ENCODE measurements at regions not wholly inside any gene's neighbourhood (a gene's known extent, or its start where the extent isn't known, plus 50 kb on each side); places are given as distances from the start of the nearest gene placed in this dataset.
"Not testable (repeated sequence)": the region's sequence is repeated elsewhere in the genome, so short reads cannot be mapped to it uniquely, and the experiment has no call there.

GRCh38 chr3:170814822-170815221 lies 55.2 kb downstream of the RPL22L1 start:
- no peak for DNase-seq (ENCODE audit: low read depth in 2 of 2)

GRCh38 chr3:170813266-170813665 lies 56.7 kb downstream of the RPL22L1 start:
- no peak for DNase-seq (ENCODE audit: low read depth in 2 of 2)

DNA sequence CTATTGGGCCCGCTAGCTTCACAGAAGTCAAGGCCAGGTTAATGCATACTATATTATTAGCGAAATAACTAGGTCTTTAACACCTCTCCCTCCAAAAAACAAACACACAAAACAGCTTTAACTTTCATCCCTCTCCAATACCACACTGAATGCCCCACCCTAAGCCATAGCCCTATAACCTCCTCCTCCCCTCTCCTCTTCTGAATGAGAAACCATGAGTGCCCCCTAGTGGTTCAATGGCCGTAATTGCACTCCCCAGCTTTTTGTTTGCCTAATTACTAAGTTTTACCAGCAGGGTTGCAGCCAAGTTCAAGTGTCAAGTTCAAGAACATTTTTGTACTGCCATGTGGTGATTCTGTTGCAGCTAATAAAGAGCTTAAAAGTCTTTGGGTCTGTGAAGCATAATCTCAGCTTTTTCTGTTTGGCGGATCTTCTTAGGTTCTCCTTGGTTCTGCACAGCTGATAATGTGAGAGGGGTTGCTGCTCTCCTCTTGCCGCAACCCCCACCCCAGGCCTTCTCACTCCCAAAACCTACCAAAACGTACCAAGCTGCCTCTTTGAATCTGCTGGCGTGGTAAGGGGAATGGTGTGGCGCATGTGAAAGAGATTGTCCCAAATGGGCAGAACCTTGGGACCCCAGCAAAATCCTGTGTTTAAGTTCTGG lies 57.9 kb downstream of the RPL22L1 start:
- peak; percentile 74 to 84 for DNase-seq (ENCODE audit: low read depth in 2 of 2)

- peak; percentile 48 to 85 for DNase-seq (ENCODE audit: low read depth in 2 of 2)
Observed at GRCh38 chr3:170811515-170811914, 58.5 kb downstream of the RPL22L1 start.

DNA sequence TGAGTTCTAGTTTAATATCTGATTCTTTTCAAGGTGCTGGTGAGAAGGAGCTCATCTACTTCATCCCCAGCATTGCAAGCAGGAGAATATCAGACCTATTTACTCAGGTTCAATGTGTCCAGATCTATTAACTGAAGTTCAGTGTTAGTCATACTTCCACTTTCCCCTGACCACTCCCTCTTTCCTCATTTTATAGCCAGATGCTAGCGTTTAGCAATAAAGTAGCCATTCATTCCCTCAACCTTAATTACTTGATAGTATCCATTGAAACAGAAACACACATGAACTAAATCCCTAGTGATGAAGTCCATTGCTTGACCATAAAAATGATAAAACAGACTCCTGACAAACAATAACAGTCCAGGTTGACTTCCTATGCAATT lies 60.0 kb downstream of the RPL22L1 start:
- DNase-seq (ENCODE audit: low read depth in 2 of 2), result peak; percentile 52 to 72

DNA sequence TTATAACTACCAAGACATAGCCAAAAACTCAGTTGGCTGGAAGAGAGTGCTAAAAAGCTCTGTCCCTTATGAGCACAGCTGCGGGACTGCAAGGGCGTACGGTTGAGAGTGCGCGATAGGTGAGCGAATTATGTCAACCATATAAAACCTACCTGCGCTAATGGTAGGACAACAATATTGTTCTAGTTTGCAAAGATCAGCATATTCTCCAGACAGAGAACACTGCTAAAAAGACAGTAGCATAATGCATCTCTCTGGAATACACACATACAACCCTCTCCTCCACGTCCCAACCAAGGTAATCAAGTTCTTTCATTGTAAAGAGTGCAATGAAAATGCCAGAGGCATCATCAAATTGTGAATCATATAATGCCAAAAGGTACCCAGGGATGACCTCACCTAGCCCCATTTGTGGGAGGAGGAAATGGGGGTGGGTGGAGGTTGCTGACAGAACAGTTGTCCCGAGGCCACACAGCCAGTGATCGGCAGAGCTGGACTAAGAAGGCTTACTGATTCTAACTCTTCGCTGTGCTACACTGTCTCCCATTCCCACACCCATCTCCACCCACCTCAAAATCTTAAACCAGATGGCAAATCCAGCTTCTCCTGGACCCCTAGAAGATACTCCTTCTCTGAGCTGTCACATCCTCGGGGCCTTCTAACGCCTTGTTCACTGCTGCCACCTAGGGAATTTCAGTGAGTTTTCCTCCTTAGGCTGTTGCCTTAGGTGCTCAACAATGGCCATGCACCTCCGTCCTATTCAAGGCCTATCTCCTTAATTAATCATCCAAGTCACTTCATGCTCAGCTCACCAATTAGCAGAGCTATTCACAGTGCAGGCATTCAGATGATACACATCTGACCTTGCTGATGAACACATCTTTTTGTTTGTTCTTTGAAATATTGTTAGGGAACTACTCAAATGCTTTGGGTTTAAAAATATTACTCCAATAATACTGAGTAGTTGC lies 60.7 kb downstream of the RPL22L1 start:
- peak in 1 of 2 donors; percentile 84 for DNase-seq (ENCODE audit: low read depth in 2 of 2)

GRCh38 chr3:170808041-170808440 lies 62.0 kb downstream of the RPL22L1 start:
- peak in 1 of 2 donors; percentile 46 for DNase-seq (ENCODE audit: low read depth in 2 of 2)

GRCh38 chr3:170806676-170807075 lies 63.3 kb downstream of the RPL22L1 start:
- no peak for DNase-seq (ENCODE audit: low read depth in 2 of 2)

GRCh38 chr3:170806141-170806540 lies 63.9 kb downstream of the RPL22L1 start:
- DNase-seq (ENCODE audit: low read depth in 2 of 2), result no peak

GRCh38 chr3:170805296-170805695 lies 64.7 kb downstream of the RPL22L1 start:
- not testable (repeated sequence) for DNase-seq (ENCODE audit: low read depth in 2 of 2)

DNA sequence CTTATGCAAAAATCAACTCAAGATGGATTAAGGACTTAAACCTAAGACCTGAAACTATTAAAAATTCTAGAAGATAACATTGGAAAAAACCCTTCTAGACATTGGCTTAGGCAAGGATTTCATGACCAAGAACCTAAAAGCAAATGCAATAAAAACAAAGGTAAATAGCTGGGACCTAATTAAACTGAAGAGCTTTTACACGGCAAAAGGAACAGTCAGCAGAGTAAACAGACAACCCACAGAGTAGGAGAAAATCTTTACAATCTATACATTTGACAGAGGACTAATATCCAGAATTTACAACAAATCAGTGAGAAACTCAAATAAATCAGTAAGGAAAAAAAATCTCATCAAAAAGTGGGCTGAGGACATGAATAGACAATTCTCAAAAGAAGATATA lies 65.4 kb downstream of the RPL22L1 start:
- not testable (repeated sequence) for DNase-seq (ENCODE audit: low read depth in 2 of 2)

- DNase-seq (ENCODE audit: low read depth in 2 of 2), result no peak
Observed at GRCh38 chr3:170804078-170804477, 65.9 kb downstream of the RPL22L1 start.

- DNase-seq (ENCODE audit: low read depth in 2 of 2), result peak; percentile 46 to 92
Observed at GRCh38 chr3:170802164-170803151, 67.5 kb downstream of the RPL22L1 start.

GRCh38 chr3:170801597-170801996 lies 68.4 kb downstream of the RPL22L1 start:
- no peak for DNase-seq (ENCODE audit: low read depth in 2 of 2)

- DNase-seq (ENCODE audit: low read depth in 2 of 2), result not testable (repeated sequence)
Observed at GRCh38 chr3:170800275-170800674, 69.7 kb downstream of the RPL22L1 start.

GRCh38 chr3:170799009-170799408 lies 71.0 kb downstream of the RPL22L1 start:
- no peak for DNase-seq (ENCODE audit: low read depth in 2 of 2)

DNA sequence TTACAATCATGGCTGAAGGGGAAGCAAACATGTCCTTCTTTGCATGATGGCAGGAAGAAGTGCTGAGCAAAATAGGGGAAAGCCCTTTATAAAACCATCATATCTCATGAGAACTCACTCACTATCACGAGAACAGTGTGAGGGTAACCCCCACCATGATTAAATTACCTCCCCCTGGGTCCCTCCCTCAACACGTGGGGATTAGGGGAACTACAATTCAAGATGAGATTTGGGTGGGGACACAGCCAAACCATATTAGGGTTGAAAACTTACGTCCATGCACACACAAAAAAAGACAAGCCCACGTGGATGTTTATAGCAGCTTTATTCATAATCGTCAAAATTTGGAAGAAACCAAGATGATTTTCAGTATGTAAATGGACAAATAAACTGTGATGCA lies 72.3 kb downstream of the RPL22L1 start:
- DNase-seq (ENCODE audit: low read depth in 2 of 2), result no peak

- DNase-seq (ENCODE audit: low read depth in 2 of 2), result peak in 1 of 2 donors; percentile 44
Observed at GRCh38 chr3:170792471-170792870, 77.5 kb downstream of the RPL22L1 start.

DNA sequence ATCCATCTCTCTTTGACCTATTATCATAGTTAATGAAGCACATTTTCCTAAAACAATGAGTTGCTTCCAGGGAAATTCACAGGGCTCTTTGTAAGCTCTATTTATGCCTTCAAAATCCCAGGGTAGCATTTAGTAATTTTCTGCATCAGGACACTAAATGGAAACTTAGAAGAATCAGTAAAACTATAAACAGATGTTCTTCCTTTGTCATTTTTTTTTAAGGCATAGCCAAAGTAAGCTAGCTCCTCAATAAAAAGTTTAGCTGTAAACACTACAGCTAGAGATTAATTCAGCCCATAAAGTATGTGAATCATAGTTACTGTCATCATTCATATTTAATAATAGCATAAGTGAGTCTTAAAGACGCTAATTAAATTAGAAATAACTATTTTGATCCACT lies 79.3 kb downstream of the RPL22L1 start:
- no peak for DNase-seq (ENCODE audit: low read depth in 2 of 2)

- DNase-seq (ENCODE audit: low read depth in 2 of 2), result no peak
Observed at GRCh38 chr3:170787464-170787863, 82.5 kb downstream of the RPL22L1 start.

DNA sequence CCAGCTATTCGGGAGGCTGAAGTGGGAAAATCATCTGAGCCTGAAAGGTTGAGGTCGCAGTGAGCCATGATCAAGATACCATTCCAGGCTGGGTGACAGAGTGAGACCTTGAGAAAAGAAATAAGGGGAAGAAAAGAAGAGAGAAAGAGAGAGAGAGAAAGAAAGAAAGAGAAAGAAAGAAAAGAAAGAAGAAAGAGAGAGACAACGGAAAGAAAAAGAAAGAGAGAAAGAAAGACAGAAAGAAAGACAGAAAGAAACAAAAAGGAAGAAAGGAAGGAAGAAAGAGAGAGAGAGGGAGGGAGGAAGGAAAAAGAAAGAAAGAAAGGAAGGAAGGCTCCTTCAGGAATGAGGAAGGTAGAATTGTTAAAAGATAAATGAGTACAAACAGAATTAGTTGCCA lies 84.5 kb downstream of the RPL22L1 start:
- no peak for DNase-seq (ENCODE audit: low read depth in 2 of 2)

Data from dermis microvascular lymphatic vessel endothelial cell (primary cell).